PC-9 (cell line): ENCODE measurements at regions not wholly inside any gene's neighbourhood (a gene's known extent, or its start where the extent isn't known, plus 50 kb on each side); places are given as distances from the start of the nearest gene placed in this dataset.

Source experiments
- BruUV-seq: library from RNA; stranded (reverse); fragments of 400-500 nt; replicated peaks from 2 replicates; lab custom pipeline; 2021; lab: Mats Ljungman, UMichigan
- CTCF ChIA-PET: fragments of 300-600 bp; sonication (Branson Sonifier 250); formaldehyde crosslinking; loops from one replicate; lab custom pipeline; 2022; ENCODE audit warnings: antibody characterized with exemption; lab: Charles Lee
- POLR2A ChIA-PET: fragments of 300-600 bp; sonication (Branson Sonifier 250); formaldehyde crosslinking; loops from one replicate; lab custom pipeline; 2022; ENCODE audit warnings: antibody characterized with exemption; ENCODE audit not compliant: unreplicated experiment; lab: Charles Lee
- DNase-seq, 2 experiments: peaks; one replicate each; pipeline versions ENCODE4 v3.0.0 to v3.0.0-alpha.2; 2015 to 2022; ENCODE audit warnings: mixed read lengths in 1 of 2
- H2AFZ ChIP-seq: fragments of 200-600 bp; sonication (generic); 2 replicates; pipeline ENCODE4 v1.8.1; 2017; ENCODE audit warnings: antibody characterized with exemption
- H3F3A ChIP-seq: fragments of 200-600 bp; sonication (generic); 2 replicates; pipeline ENCODE4 v1.8.1; 2017; ENCODE audit warnings: antibody characterized with exemption, mild to moderate bottlenecking, low read depth; ENCODE audit not compliant: insufficient read depth
- H3K27ac ChIP-seq: fragments of 200-600 bp; sonication (generic); 2 replicates; pipeline ENCODE4 v1.6.1; 2016; ENCODE audit warnings: mixed run types
- H3K27me3 ChIP-seq: fragments of 200-600 bp; sonication (generic); 2 replicates; pipeline ENCODE4 v1.6.1; 2016; ENCODE audit warnings: low read depth, mixed run types; ENCODE audit not compliant: insufficient read depth
- H3K36me3 ChIP-seq: fragments of 200-600 bp; sonication (generic); 2 replicates; pipeline ENCODE4 v1.6.1; 2016; ENCODE audit warnings: low read depth, mixed run types
- H3K4me1 ChIP-seq: fragments of 200-600 bp; sonication (generic); replicated peaks from 2 replicates; pipeline ENCODE4 v1.6.1; 2016; ENCODE audit warnings: mixed run types; ENCODE audit not compliant: insufficient read depth
- H3K4me2 ChIP-seq: fragments of 200-600 bp; sonication (generic); 2 replicates; pipeline ENCODE4 v1.6.1; 2017; ENCODE audit warnings: mixed run types
- H3K4me3 ChIP-seq: fragments of 200-600 bp; sonication (generic); 2 replicates; pipeline ENCODE4 v1.6.1; 2016; ENCODE audit warnings: mixed run types
- H3K79me2 ChIP-seq: fragments of 200-600 bp; sonication (generic); 2 replicates; pipeline ENCODE4 v1.6.1; 2017; ENCODE audit warnings: low read depth, mixed run types
- H3K9me2 ChIP-seq: fragments of 200-600 bp; sonication (generic); 2 replicates; pipeline ENCODE4 v1.8.1; 2017; ENCODE audit warnings: mild to moderate bottlenecking; ENCODE audit not compliant: insufficient read depth
- H3K9me3 ChIP-seq: fragments of 200-600 bp; sonication (generic); 2 replicates; pipeline ENCODE4 v1.8.1; 2016; ENCODE audit warnings: low read depth; ENCODE audit not compliant: insufficient read depth
- H4K20me1 ChIP-seq: fragments of 200-600 bp; sonication (generic); 2 replicates; pipeline ENCODE4 v1.8.1; 2017; ENCODE audit not compliant: insufficient read depth
- EZH2 ChIP-seq: fragments of 200-600 bp; sonication (generic); IDR thresholded peaks from 2 replicates; pipeline ENCODE4 v1.8.0; 2017; ENCODE audit warnings: antibody characterized with exemption, low read depth
- intact Hi-C: fragments of 100-400 bp; cut with micrococcal nuclease; formaldehyde crosslinking; loops from one replicate; pipeline ENCODE4 v1.10.0; 2022; ENCODE audit not compliant: unreplicated experiment
- TF ChIP-seq, protein P1 (sequence below): fragments of 200-600 bp; sonication (generic); conservative IDR thresholded peaks from 2 replicates; pipeline ENCODE4 v1.6.1; 2017; ENCODE audit warnings: mixed run types, antibody characterized with exemption, mild to moderate bottlenecking, moderate library complexity

DNA sequence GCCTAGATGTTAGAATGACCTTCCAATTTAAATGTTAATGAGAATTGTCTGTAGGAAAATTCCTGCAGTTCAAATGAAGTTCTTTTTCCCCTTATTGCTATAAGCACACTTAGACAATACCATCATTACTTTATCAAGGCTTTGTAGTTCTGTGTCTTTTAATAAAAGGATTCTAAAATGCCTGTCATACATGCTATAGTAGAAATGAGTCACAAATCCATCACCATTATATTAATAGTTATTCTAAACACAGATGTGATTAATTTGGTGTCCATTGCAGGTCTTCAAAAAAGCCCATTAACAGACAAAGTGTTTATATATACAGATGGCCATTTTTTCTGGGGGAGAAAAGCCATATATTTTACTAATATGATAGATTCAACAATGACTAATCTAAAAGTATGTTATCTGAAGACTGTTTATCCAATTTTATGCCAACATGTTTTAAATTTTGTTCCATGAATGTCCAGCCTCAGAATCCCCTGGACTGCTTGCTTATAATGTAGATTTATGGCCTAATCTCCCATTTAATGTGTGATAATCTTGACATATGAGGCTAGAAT, 1678.3 kb upstream of the PCDH20 start:
- H3K4me2 ChIP-seq, result no peak overlapping the region
- H3K27ac ChIP-seq, result no peak overlapping the region
- H3K9me3 ChIP-seq, result no peaks in the 10 kb centered on the region
- TF ChIP-seq, protein P1, sequence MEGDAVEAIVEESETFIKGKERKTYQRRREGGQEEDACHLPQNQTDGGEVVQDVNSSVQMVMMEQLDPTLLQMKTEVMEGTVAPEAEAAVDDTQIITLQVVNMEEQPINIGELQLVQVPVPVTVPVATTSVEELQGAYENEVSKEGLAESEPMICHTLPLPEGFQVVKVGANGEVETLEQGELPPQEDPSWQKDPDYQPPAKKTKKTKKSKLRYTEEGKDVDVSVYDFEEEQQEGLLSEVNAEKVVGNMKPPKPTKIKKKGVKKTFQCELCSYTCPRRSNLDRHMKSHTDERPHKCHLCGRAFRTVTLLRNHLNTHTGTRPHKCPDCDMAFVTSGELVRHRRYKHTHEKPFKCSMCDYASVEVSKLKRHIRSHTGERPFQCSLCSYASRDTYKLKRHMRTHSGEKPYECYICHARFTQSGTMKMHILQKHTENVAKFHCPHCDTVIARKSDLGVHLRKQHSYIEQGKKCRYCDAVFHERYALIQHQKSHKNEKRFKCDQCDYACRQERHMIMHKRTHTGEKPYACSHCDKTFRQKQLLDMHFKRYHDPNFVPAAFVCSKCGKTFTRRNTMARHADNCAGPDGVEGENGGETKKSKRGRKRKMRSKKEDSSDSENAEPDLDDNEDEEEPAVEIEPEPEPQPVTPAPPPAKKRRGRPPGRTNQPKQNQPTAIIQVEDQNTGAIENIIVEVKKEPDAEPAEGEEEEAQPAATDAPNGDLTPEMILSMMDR, result no peak
- no peak for TF ChIP-seq EZH2
- no peak for DNase-seq
- intact Hi-C loops, result no loop called here
- no peaks in the 10 kb centered on the region for H3K4me1 ChIP-seq
- H4K20me1 ChIP-seq, result no peaks in the 10 kb centered on the region
- no peaks in the 10 kb centered on the region for H3K79me2 ChIP-seq
- H2AFZ ChIP-seq, result no peak overlapping the region
- no peaks in the 10 kb centered on the region for H3F3A ChIP-seq
- no peaks in the 10 kb centered on the region for H3K9me2 ChIP-seq
- ChIA-PET POLR2A (no interaction called here), CTCF (no interaction called here)
- no peaks in the 10 kb centered on the region for H3K27me3 ChIP-seq
- no peak overlapping the region for H3K4me3 ChIP-seq
- no peaks in the 10 kb centered on the region for H3K36me3 ChIP-seq
- BruUV-seq, result no TSS peak

DNA sequence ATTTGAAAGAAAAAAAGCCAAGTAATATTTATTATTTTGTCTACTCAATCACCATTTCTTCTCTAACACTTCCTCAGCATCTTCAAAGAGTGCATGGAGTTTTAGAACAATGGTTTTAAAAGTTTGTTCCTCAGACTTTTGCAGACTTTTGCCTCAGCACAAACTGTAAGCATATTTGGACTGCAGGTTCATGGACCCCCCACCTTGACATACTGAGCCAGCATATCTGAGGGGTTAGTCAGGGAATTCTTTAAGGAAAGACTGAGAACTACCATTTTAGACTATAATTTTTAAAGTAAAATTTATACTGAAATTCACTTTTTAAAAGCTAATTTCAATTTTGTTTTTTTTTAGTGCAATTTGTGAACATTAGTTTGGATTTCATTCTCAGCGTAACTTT, 1676.8 kb upstream of the PCDH20 start:
- Histone ChIP-seq H3K36me3 (no peaks in the 10 kb centered on the region), H3K4me3 (no peak overlapping the region), H3K9me2 (no peaks in the 10 kb centered on the region), H3K27ac (no peak overlapping the region), H4K20me1 (no peaks in the 10 kb centered on the region), H2AFZ (no peak overlapping the region), H3K4me2 (no peak overlapping the region), H3K4me1 (no peaks in the 10 kb centered on the region), H3F3A (no peaks in the 10 kb centered on the region), H3K9me3 (no peaks in the 10 kb centered on the region), H3K27me3 (no peaks in the 10 kb centered on the region), H3K79me2 (no peaks in the 10 kb centered on the region)
- intact Hi-C loops, result no loop called here
- TF ChIP-seq, protein P1, result no peak
- no peak for TF ChIP-seq EZH2
- ChIA-PET POLR2A (no interaction called here), CTCF (no interaction called here)
- DNase-seq, result no peak
- BruUV-seq, result no TSS peak

DNA sequence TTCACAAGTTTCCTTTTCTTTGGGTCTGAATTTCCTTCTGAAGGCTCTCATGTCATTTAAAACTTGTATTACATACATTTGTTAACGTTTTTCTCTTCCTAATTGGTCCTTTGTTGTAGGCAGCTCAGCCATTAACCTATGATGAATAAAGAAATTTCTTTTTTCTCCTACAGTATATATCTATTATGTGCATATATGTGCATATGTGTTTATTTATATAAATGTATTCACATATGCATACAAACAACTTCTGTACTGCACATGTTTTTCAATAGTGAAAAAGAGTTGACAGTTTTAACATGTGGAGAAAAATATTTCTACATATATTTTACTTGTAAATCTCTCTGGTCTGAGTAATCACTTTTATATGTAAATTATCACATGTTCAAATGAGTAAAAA, 1674.9 kb upstream of the PCDH20 start:
- H3K27me3 ChIP-seq, result no peaks in the 10 kb centered on the region
- no peaks in the 10 kb centered on the region for H3K79me2 ChIP-seq
- no TSS peak for BruUV-seq
- CTCF ChIA-PET, result no interaction called here
- no peaks in the 10 kb centered on the region for H3K4me1 ChIP-seq
- intact Hi-C loops, result no loop called here
- H3K4me3 ChIP-seq, result no peak overlapping the region
- H3K27ac ChIP-seq, result no peak overlapping the region
- no peaks in the 10 kb centered on the region for H3K36me3 ChIP-seq
- POLR2A ChIA-PET, result no interaction called here
- DNase-seq, result no peak
- TF ChIP-seq, protein P1, result no peak
- TF ChIP-seq EZH2, result no peak
- H3K9me3 ChIP-seq, result no peaks in the 10 kb centered on the region
- no peak overlapping the region for H2AFZ ChIP-seq
- H3K9me2 ChIP-seq, result no peaks in the 10 kb centered on the region
- no peaks in the 10 kb centered on the region for H4K20me1 ChIP-seq
- no peaks in the 10 kb centered on the region for H3F3A ChIP-seq
- H3K4me2 ChIP-seq, result no peak overlapping the region
